ENCODE measurements at regions not wholly inside any gene's neighbourhood (a gene's known extent, or its start where the extent isn't known, plus 50 kb on each side); places are given as distances from the start of the nearest gene placed in this dataset.

GRCh38 chr2:217096474-217097225 lies 236.8 kb upstream of the TNP1 start:
- Histone ChIP-seq H3K4me3 (ENCODE audit: low read depth in 1 of 2, low read length in 2 of 2) (no peak overlapping the region), H3K9me3 (ENCODE audit: insufficient read depth, low read length, severe bottlenecking) (no peaks in the 10 kb centered on the region), H3K27me3 (ENCODE audit: insufficient read depth, low read length, poor library complexity) (peaks cover 15% of the 10 kb centered on the region), H3K4me1 (ENCODE audit: insufficient read depth, low read length) (no peaks in the 10 kb centered on the region), H3K79me2 (ENCODE audit: insufficient read depth, low read length) (no peaks in the 10 kb centered on the region), H3K4me2 (ENCODE audit: insufficient read depth, low read length) (no peak overlapping the region), H3K9ac (ENCODE audit: low read depth, low read length) (no peak overlapping the region), H2AFZ (ENCODE audit: low read depth, low read length) (no peak overlapping the region), H4K20me1 (ENCODE audit: insufficient read depth, low read length) (no peaks in the 10 kb centered on the region), H3K27ac (ENCODE audit: low read length) (no peak overlapping the region), H3K36me3 (ENCODE audit: insufficient read depth, low read length) (no peaks in the 10 kb centered on the region)
- no peak for ATAC-seq (ENCODE audit: insufficient read depth, low read depth)
- TF ChIP-seq CTCF (IDR thresholded peaks at IDR 0.05; ENCODE audit: borderline replicate concordance, extremely low read depth, low read length, poor library complexity, severe bottlenecking) (no peak), EZH2 (IDR thresholded peaks at IDR 0.05; ENCODE audit: borderline replicate concordance, low read depth, low read length, severe bottlenecking) (no peak)
- no peak for DNase-seq

GRCh38 chr2:217095511-217096205 lies 235.8 kb upstream of the TNP1 start:
- H3K36me3 ChIP-seq (ENCODE audit: insufficient read depth, low read length) = no peaks in the 10 kb centered on the region
- no peak overlapping the region for H3K4me2 ChIP-seq (ENCODE audit: insufficient read depth, low read length)
- H3K4me3 ChIP-seq (ENCODE audit: low read depth in 1 of 2, low read length in 2 of 2) = no peak overlapping the region
- no peak for DNase-seq
- no peak overlapping the region for H3K9ac ChIP-seq (ENCODE audit: low read depth, low read length)
- H4K20me1 ChIP-seq (ENCODE audit: insufficient read depth, low read length) = no peaks in the 10 kb centered on the region
- no peaks in the 10 kb centered on the region for H3K79me2 ChIP-seq (ENCODE audit: insufficient read depth, low read length)
- no peak for ATAC-seq (ENCODE audit: insufficient read depth, low read depth)
- no peaks in the 10 kb centered on the region for H3K9me3 ChIP-seq (ENCODE audit: insufficient read depth, low read length, severe bottlenecking)
- peaks cover 2% of the 10 kb centered on the region for H3K4me1 ChIP-seq (ENCODE audit: insufficient read depth, low read length)
- TF ChIP-seq CTCF (IDR thresholded peaks at IDR 0.05; ENCODE audit: borderline replicate concordance, extremely low read depth, low read length, poor library complexity, severe bottlenecking) (no peak), EZH2 (IDR thresholded peaks at IDR 0.05; ENCODE audit: borderline replicate concordance, low read depth, low read length, severe bottlenecking) (no peak)
- H3K27ac ChIP-seq (ENCODE audit: low read length) = no peak overlapping the region
- no peak overlapping the region for H2AFZ ChIP-seq (ENCODE audit: low read depth, low read length)
- H3K27me3 ChIP-seq (ENCODE audit: insufficient read depth, low read length, poor library complexity) = peaks cover 15% of the 10 kb centered on the region

- no peak overlapping the region for H3K4me2 ChIP-seq (ENCODE audit: insufficient read depth, low read length)
- TF ChIP-seq CTCF (IDR thresholded peaks at IDR 0.05; ENCODE audit: borderline replicate concordance, extremely low read depth, low read length, poor library complexity, severe bottlenecking) = no peak
- no peak for TF ChIP-seq EZH2 (IDR thresholded peaks at IDR 0.05; ENCODE audit: borderline replicate concordance, low read depth, low read length, severe bottlenecking)
- no peaks in the 10 kb centered on the region for H3K9me3 ChIP-seq (ENCODE audit: insufficient read depth, low read length, severe bottlenecking)
- no peaks in the 10 kb centered on the region for H4K20me1 ChIP-seq (ENCODE audit: insufficient read depth, low read length)
- H3K27me3 ChIP-seq (ENCODE audit: insufficient read depth, low read length, poor library complexity) = peaks cover 9% of the 10 kb centered on the region
- peaks cover 20% of the 10 kb centered on the region for H3K4me1 ChIP-seq (ENCODE audit: insufficient read depth, low read length)
- H3K9ac ChIP-seq (ENCODE audit: low read depth, low read length) = no peak overlapping the region
- H3K27ac ChIP-seq (ENCODE audit: low read length) = no peak overlapping the region
- H3K4me3 ChIP-seq (ENCODE audit: low read depth in 1 of 2, low read length in 2 of 2) = no peak overlapping the region
- ATAC-seq (ENCODE audit: insufficient read depth, low read depth) = no peak
- H3K79me2 ChIP-seq (ENCODE audit: insufficient read depth, low read length) = no peaks in the 10 kb centered on the region
- no peak overlapping the region for H2AFZ ChIP-seq (ENCODE audit: low read depth, low read length)
- H3K36me3 ChIP-seq (ENCODE audit: insufficient read depth, low read length) = no peaks in the 10 kb centered on the region
- DNase-seq = no peak
These were observed 233.0 kb upstream of the TNP1 start for GRCh38 chr2:217092710-217093379.
